H1 (cell line): ENCODE measurements at regions not wholly inside any gene's neighbourhood (a gene's known extent, or its start where the extent isn't known, plus 50 kb on each side); places are given as distances from the start of the nearest gene placed in this dataset.

Experiments used
- CHD2 ChIP-seq: IDR thresholded peaks from 2 replicates; pipeline ENCODE4 v1.6.1; 2012; ENCODE audit warnings: low read length, improper control_type of control experiment
- CTCF ChIP-seq, 3 experiments: IDR thresholded peaks; 1 replicate in 2 of 3; 2 replicates in 1 of 3; pipeline versions ENCODE4 v1.5.1 to v1.6.1; 2011; ENCODE audit warnings: low read length in 3 of 3, mild to moderate bottlenecking in 3 of 3, inconsistent platforms in 2 of 3, low read depth in 1 of 3, moderate library complexity in 1 of 3; ENCODE audit not compliant: insufficient read depth in 1 of 3; ENCODE audit errors: control extremely low read depth in 1 of 3
- HDAC2 ChIP-seq, 2 experiments: fragments of 300-600 bp in 1 of 2; sonication (generic) in 1 of 2; IDR thresholded peaks; 2 replicates each; pipeline ENCODE4 v1.6.1; 2011 to 2012; ENCODE audit warnings: low read depth in 2 of 2, low read length in 2 of 2, mild to moderate bottlenecking in 2 of 2, moderate library complexity in 2 of 2, borderline replicate concordance in 1 of 2, inconsistent platforms in 1 of 2
- JUND ChIP-seq: IDR thresholded peaks from 2 replicates; pipeline ENCODE4 v1.6.1; 2011; ENCODE audit warnings: mild to moderate bottlenecking, improper control_type of control experiment, low read length
- KDM4A ChIP-seq: IDR thresholded peaks from one replicate; pipeline ENCODE4 v1.7.1; 2012; ENCODE audit warnings: low read depth, mild to moderate bottlenecking, moderate library complexity, low read length, inconsistent platforms; ENCODE audit not compliant: severe bottlenecking
- NRF1 ChIP-seq: IDR thresholded peaks from 2 replicates; pipeline ENCODE4 v1.6.1; 2011; ENCODE audit warnings: mild to moderate bottlenecking, low read depth, low read length, improper control_type of control experiment
- POLR2A ChIP-seq, 2 experiments: IDR thresholded peaks; 1 replicate in 1 of 2; 2 replicates in 1 of 2; pipeline ENCODE4 v1.6.1; 2011; ENCODE audit warnings: low read depth in 2 of 2, low read length in 2 of 2, mild to moderate bottlenecking in 2 of 2; ENCODE audit errors: control extremely low read depth in 1 of 2
- SIN3A ChIP-seq, 2 experiments: IDR thresholded peaks in 1 of 2; conservative IDR thresholded peaks in 1 of 2; 2 replicates each; pipeline ENCODE4 v1.6.1; 2011 to 2012; ENCODE audit warnings: low read length in 2 of 2, improper control_type of control experiment in 1 of 2, low read depth in 1 of 2, mild to moderate bottlenecking in 1 of 2
- SUZ12 ChIP-seq: fragments of 200-600 bp; sonication (generic); IDR thresholded peaks from 2 replicates; pipeline ENCODE4 v1.6.1; 2012; ENCODE audit warnings: mild to moderate bottlenecking, inconsistent platforms, low read length, moderate library complexity, mixed read lengths
- USF2 ChIP-seq: IDR thresholded peaks from 2 replicates; pipeline ENCODE4 v1.6.1; 2011; ENCODE audit warnings: low read length, improper control_type of control experiment

- TF ChIP-seq HDAC2 (IDR thresholded peaks at IDR 0.05; ENCODE audit: borderline replicate concordance in 1 of 2, low read depth in 2 of 2, low read length in 2 of 2) (no peak), SIN3A (conservative IDR thresholded peaks at IDR 0.05 in 1 of 2, IDR thresholded peaks at IDR 0.05 in 1 of 2; ENCODE audit: low read depth in 1 of 2, low read length in 2 of 2) (no peak), KDM4A (no peak), CTCF (IDR thresholded peaks at IDR 0.05; ENCODE audit: control extremely low read depth in 1 of 3, insufficient read depth in 1 of 3, low read depth in 1 of 3, low read length in 3 of 3) (no peak), CHD2 (no peak), POLR2A (IDR thresholded peaks at IDR 0.05; ENCODE audit: control extremely low read depth in 1 of 2, low read depth in 2 of 2, low read length in 2 of 2) (no peak), USF2 (no peak), JUND (no peak), SUZ12 (no peak), NRF1 (no peak)
These were observed 375.2 kb upstream of the WWC1 start for GRCh38 chr5:167916261-167916691.
